HCT116 (cell line): ENCODE measurements at regions not wholly inside any gene's neighbourhood (a gene's known extent, or its start where the extent isn't known, plus 50 kb on each side); places are given as distances from the start of the nearest gene placed in this dataset.

ENCODE experiments used
- ATAC-seq: fragments of 200-7000 bp; cut with Tn5 transposase; 2 replicates; pipeline ENCODE4 v1.9.1; 2020; ENCODE audit warnings: mild to moderate bottlenecking, moderate library complexity
- BruUV-seq: library from RNA; stranded (reverse); fragments of 400-500 nt; replicated peaks from 2 replicates; lab custom pipeline; 2021; lab: Mats Ljungman, UMichigan
- CTCF ChIA-PET: fragments of 300-600 bp; sonication (Branson Sonifier 250); formaldehyde crosslinking; loops from one replicate; lab custom pipeline; 2021; ENCODE audit warnings: antibody characterized with exemption; lab: Charles Lee
- POLR2A ChIA-PET: fragments of 300-600, 350-600 bp; sonication (Branson Sonifier 250); formaldehyde crosslinking; loops from one replicate; lab custom pipeline; 2021; ENCODE audit warnings: antibody characterized with exemption; lab: Charles Lee
- RAD21 ChIA-PET, 2 experiments: fragments of 300-600 bp; sonication (Branson Sonifier 250); formaldehyde crosslinking; loops; one replicate each; lab custom pipeline; 2023; ENCODE audit warnings: low total read pairs in 2 of 2; ENCODE audit not compliant: uncharacterized antibody in 2 of 2, unreplicated experiment in 2 of 2, low non-redundant PET in 1 of 2; lab: Charles Lee
- DNase-seq: peaks from one replicate; pipeline ENCODE4 v3.0.0-alpha.2; 2010; ENCODE audit warnings: low read depth, low spot score
- H2AFZ ChIP-seq: fragments of 200-600 bp; shearing (Covaris generic), sonication (generic); 2 replicates; pipeline ENCODE4 v1.6.1; 2017; ENCODE audit warnings: low read depth, mixed run types, mixed read lengths, antibody characterized with exemption, low read length; ENCODE audit not compliant: poor library complexity, severe bottlenecking
- H3K27ac ChIP-seq: 2 replicates; pipeline ENCODE4 v1.5.1; 2012; ENCODE audit warnings: low read depth, low read length
- H3K27me3 ChIP-seq: fragments of 200-600 bp; sonication (generic); 2 replicates; pipeline ENCODE4 v1.6.1; 2016; ENCODE audit warnings: mixed run types, low read length, mixed read lengths; ENCODE audit not compliant: insufficient read depth
- H3K36me3 ChIP-seq, 2 experiments: fragments of 200-500 bp in 1 of 2; fragments of 200-600 bp in 1 of 2; sonication (Bioruptor generic) in 1 of 2; sonication (generic) in 1 of 2; 2 replicates each; pipeline versions ENCODE4 v1.5.1 to v1.6.1; 2014 to 2016; ENCODE audit warnings: low read length in 2 of 2, inconsistent platforms in 1 of 2, mixed read lengths in 1 of 2, mixed run types in 1 of 2; ENCODE audit not compliant: insufficient read depth in 2 of 2, control insufficient read depth in 1 of 2
- H3K4me1 ChIP-seq, 2 experiments: fragments of 200-600 bp in 1 of 2; sonication (generic) in 1 of 2; 2 replicates each; pipeline versions ENCODE4 v1.5.1 to v1.6.1; 2012 to 2017; ENCODE audit warnings: low read length in 2 of 2, inconsistent platforms in 1 of 2, mild to moderate bottlenecking in 1 of 2, mixed read lengths in 1 of 2, mixed run types in 1 of 2, moderate library complexity in 1 of 2; ENCODE audit not compliant: insufficient read depth in 2 of 2, control insufficient read depth in 1 of 2
- H3K4me2 ChIP-seq: fragments of 200-600 bp; sonication (generic); 2 replicates; pipeline ENCODE4 v1.6.1; 2017; ENCODE audit warnings: mixed run types, low read length, mixed read lengths
- H3K4me3 ChIP-seq, 2 experiments: fragments of 200-600 bp in 1 of 2; sonication (generic) in 1 of 2; replicated peaks in 1 of 2; 2 replicates each; pipeline ENCODE4 v1.5.1; 2011 to 2016; ENCODE audit warnings: low read length in 2 of 2, control low read depth in 1 of 2, low read depth in 1 of 2, mild to moderate bottlenecking in 1 of 2, mixed read lengths in 1 of 2, mixed run types in 1 of 2
- H3K79me2 ChIP-seq: fragments of 200-600 bp; sonication (generic); 2 replicates; pipeline ENCODE4 v1.6.1; 2017; ENCODE audit warnings: mild to moderate bottlenecking, mixed run types, low read length, moderate library complexity, mixed read lengths; ENCODE audit not compliant: insufficient read depth
- H3K9ac ChIP-seq: fragments of 200-600 bp; sonication (generic); 2 replicates; pipeline ENCODE4 v1.6.1; 2016; ENCODE audit warnings: low read length, mixed read lengths
- H3K9me2 ChIP-seq: fragments of 200-600 bp; sonication (generic), shearing (Covaris generic); 2 replicates; pipeline ENCODE4 v1.6.1; 2017; ENCODE audit warnings: mixed run types, mild to moderate bottlenecking, moderate library complexity; ENCODE audit not compliant: insufficient read depth
- H3K9me3 ChIP-seq, 2 experiments: fragments of 200-500 bp in 1 of 2; fragments of 200-600 bp in 1 of 2; sonication (Bioruptor generic) in 1 of 2; sonication (generic) in 1 of 2; 2 replicates each; pipeline ENCODE4 v1.6.1; 2014 to 2017; ENCODE audit warnings: low read length in 2 of 2, mixed read lengths in 2 of 2, inconsistent platforms in 1 of 2, low read depth in 1 of 2, mild to moderate bottlenecking in 1 of 2, mixed run types in 1 of 2, moderate library complexity in 1 of 2; ENCODE audit not compliant: control insufficient read depth in 1 of 2, insufficient read depth in 1 of 2
- H4K20me1 ChIP-seq: fragments of 200-600 bp; sonication (generic), shearing (Covaris generic); 2 replicates; pipeline ENCODE4 v1.6.1; 2017; ENCODE audit warnings: mixed run types, mild to moderate bottlenecking, moderate library complexity; ENCODE audit not compliant: insufficient read depth
- CBX3 ChIP-seq: IDR thresholded peaks from 2 replicates; pipeline ENCODE4 v1.6.1; 2012; ENCODE audit warnings: low read depth
- CEBPB ChIP-seq: IDR thresholded peaks from 2 replicates; pipeline ENCODE4 v1.6.1; 2012; ENCODE audit warnings: low read depth
- EGR1 ChIP-seq: IDR thresholded peaks from 2 replicates; pipeline ENCODE4 v1.6.1; 2012; ENCODE audit warnings: low read depth
- EZH2 ChIP-seq: fragments of 200-600 bp; sonication (generic); IDR thresholded peaks from 2 replicates; pipeline ENCODE4 v1.6.1; 2017; ENCODE audit warnings: antibody characterized with exemption, mixed run types
- FOSL1 ChIP-seq: IDR thresholded peaks from 2 replicates; pipeline ENCODE4 v1.6.1; 2012; ENCODE audit warnings: low read depth
- JUND ChIP-seq: IDR thresholded peaks from 2 replicates; pipeline ENCODE4 v1.6.1; 2012
- POLR2A ChIP-seq: IDR thresholded peaks from 2 replicates; pipeline ENCODE4 v1.7.0; 2011; ENCODE audit warnings: borderline replicate concordance; ENCODE audit not compliant: insufficient read depth, insufficient read length; ENCODE audit errors: extremely low read depth
- POLR2AphosphoS5 ChIP-seq: IDR thresholded peaks from 2 replicates; pipeline ENCODE4 v1.6.1; 2011; ENCODE audit warnings: mild to moderate bottlenecking, low read depth, low read length, moderate library complexity
- SIN3A ChIP-seq: IDR thresholded peaks from 2 replicates; pipeline ENCODE4 v1.6.1; 2012; ENCODE audit warnings: low read depth
- SP1 ChIP-seq: IDR thresholded peaks from 2 replicates; pipeline ENCODE4 v1.6.1; 2012; ENCODE audit warnings: low read depth
- TCF7L2 ChIP-seq: IDR thresholded peaks from 2 replicates; pipeline ENCODE4 v1.7.0; 2011; ENCODE audit warnings: borderline replicate concordance, inconsistent platforms; ENCODE audit not compliant: insufficient read depth, insufficient read length; ENCODE audit errors: extremely low read depth
- ZNF274 ChIP-seq: fragments of 200-500 bp; sonication (Bioruptor generic); IDR thresholded peaks from 2 replicates; pipeline ENCODE4 v1.6.1; 2014; ENCODE audit warnings: mild to moderate bottlenecking, low read depth, low read length, inconsistent platforms
- intact Hi-C: fragments of 100-400 bp; cut with micrococcal nuclease; formaldehyde crosslinking; loops from 2 replicates; pipeline ENCODE4 v1.10.0; 2022
- TF ChIP-seq, protein P1 (sequence below): IDR thresholded peaks from 2 replicates; pipeline ENCODE4 v1.6.1; 2012
- TF ChIP-seq, protein P2 (sequence below), 3 experiments: fragments of 200-600 bp in 1 of 3; sonication (generic) in 1 of 3; IDR thresholded peaks in 2 of 3; conservative IDR thresholded peaks in 1 of 3; 2 replicates each; pipeline ENCODE4 v1.5.1; 2012 to 2017; ENCODE audit warnings: low read depth in 2 of 3, low read length in 2 of 3, antibody characterized with exemption in 1 of 3, borderline replicate concordance in 1 of 3, control low read depth in 1 of 3, mild to moderate bottlenecking in 1 of 3, mixed read lengths in 1 of 3, mixed run types in 1 of 3, moderate library complexity in 1 of 3; ENCODE audit not compliant: insufficient read depth in 1 of 3
- TF ChIP-seq, protein P3 (sequence below): IDR thresholded peaks from 2 replicates; pipeline ENCODE4 v1.6.1; 2011; ENCODE audit warnings: mild to moderate bottlenecking, low read length, moderate library complexity; ENCODE audit not compliant: insufficient replicate concordance; ENCODE audit errors: extremely low read depth

DNA sequence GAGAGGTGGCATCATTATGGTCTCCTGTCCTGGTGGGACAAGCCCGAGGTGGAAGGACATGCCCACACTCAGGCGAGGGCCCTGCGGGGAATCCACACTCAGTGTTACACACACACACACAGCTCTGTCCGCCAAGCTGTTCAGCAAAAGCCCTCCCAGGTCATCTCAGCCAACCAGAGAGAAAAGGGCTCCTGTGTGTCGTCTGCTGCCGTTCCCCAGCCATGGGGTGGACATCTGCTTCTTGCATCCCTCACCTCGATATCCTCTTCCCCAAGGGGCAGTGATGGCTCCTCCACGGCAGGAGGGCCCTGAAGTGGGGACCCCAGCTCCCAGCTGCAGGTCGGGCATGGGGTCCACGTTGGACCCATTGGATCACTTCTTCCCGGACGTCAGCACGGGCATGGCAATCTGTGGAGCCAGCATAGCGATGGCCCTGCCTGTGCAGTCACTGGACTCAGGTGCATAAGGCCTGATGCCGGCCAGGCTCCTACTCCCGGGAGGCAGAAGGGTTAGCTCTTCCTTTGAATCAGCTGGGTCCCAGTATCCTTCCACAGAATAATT is 290.1 kb downstream of the C16orf95 start:
- no peak overlapping the region for H3K4me3 ChIP-seq
- RAD21 ChIA-PET: no interaction called here
- H3K4me2 ChIP-seq: no peak overlapping the region
- H3K79me2 ChIP-seq: no peaks in the 10 kb centered on the region
- DNase-seq (no peak), ATAC-seq (no peak)
- POLR2A ChIA-PET: no interaction called here
- no peaks in the 10 kb centered on the region for H3K4me1 ChIP-seq
- H4K20me1 ChIP-seq: no peaks in the 10 kb centered on the region
- no peak overlapping the region for H3K27ac ChIP-seq
- no peak overlapping the region for H2AFZ ChIP-seq
- CTCF ChIA-PET: interaction anchor here (1.2 kb wide), 1 partner anchor 10 kb away, joined by 3 read pairs; no protein-coding TSS in a partner anchor
- intact Hi-C loops: no loop called here
- no peak overlapping the region for H3K9ac ChIP-seq
- peaks cover 28% of the 10 kb centered on the region for H3K27me3 ChIP-seq
- H3K9me2 ChIP-seq: no peaks in the 10 kb centered on the region
- TF ChIP-seq CEBPB (no peak), SIN3A (no peak), TCF7L2 (no peak), SP1 (no peak), CBX3 (no peak), JUND (no peak), EZH2 (no peak), POLR2AphosphoS5 (no peak), POLR2A (no peak), ZNF274 (no peak), EGR1 (no peak), FOSL1 (no peak)
- TF ChIP-seq, protein P1, sequence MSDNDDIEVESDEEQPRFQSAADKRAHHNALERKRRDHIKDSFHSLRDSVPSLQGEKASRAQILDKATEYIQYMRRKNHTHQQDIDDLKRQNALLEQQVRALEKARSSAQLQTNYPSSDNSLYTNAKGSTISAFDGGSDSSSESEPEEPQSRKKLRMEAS: no peak
- TF ChIP-seq, protein P2, sequence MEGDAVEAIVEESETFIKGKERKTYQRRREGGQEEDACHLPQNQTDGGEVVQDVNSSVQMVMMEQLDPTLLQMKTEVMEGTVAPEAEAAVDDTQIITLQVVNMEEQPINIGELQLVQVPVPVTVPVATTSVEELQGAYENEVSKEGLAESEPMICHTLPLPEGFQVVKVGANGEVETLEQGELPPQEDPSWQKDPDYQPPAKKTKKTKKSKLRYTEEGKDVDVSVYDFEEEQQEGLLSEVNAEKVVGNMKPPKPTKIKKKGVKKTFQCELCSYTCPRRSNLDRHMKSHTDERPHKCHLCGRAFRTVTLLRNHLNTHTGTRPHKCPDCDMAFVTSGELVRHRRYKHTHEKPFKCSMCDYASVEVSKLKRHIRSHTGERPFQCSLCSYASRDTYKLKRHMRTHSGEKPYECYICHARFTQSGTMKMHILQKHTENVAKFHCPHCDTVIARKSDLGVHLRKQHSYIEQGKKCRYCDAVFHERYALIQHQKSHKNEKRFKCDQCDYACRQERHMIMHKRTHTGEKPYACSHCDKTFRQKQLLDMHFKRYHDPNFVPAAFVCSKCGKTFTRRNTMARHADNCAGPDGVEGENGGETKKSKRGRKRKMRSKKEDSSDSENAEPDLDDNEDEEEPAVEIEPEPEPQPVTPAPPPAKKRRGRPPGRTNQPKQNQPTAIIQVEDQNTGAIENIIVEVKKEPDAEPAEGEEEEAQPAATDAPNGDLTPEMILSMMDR (IDR thresholded peaks at IDR 0.05 in 2 of 3, conservative IDR thresholded peaks at IDR 0.05 in 1 of 3; ENCODE audit: borderline replicate concordance in 1 of 3, insufficient read depth in 1 of 3, low read depth in 2 of 3, low read length in 2 of 3): no peak
- TF ChIP-seq, protein P3, sequence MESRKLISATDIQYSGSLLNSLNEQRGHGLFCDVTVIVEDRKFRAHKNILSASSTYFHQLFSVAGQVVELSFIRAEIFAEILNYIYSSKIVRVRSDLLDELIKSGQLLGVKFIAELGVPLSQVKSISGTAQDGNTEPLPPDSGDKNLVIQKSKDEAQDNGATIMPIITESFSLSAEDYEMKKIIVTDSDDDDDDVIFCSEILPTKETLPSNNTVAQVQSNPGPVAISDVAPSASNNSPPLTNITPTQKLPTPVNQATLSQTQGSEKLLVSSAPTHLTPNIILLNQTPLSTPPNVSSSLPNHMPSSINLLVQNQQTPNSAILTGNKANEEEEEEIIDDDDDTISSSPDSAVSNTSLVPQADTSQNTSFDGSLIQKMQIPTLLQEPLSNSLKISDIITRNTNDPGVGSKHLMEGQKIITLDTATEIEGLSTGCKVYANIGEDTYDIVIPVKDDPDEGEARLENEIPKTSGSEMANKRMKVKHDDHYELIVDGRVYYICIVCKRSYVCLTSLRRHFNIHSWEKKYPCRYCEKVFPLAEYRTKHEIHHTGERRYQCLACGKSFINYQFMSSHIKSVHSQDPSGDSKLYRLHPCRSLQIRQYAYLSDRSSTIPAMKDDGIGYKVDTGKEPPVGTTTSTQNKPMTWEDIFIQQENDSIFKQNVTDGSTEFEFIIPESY: no peak
- no peaks in the 10 kb centered on the region for H3K36me3 ChIP-seq
- no peaks in the 10 kb centered on the region for H3K9me3 ChIP-seq
- no TSS peak for BruUV-seq
